ENCODE measurements at regions not wholly inside any gene's neighbourhood (a gene's known extent, or its start where the extent isn't known, plus 50 kb on each side); places are given as distances from the start of the nearest gene placed in this dataset.

GRCh38 chr17:36742267-36743000, 141.1 kb downstream of the MRM1 start:
- no peak overlapping the region for H2AK5ac ChIP-seq (ENCODE audit: low read length, severe bottlenecking)
- H3K4ac ChIP-seq (ENCODE audit: low read depth in 1 of 2, low read length in 2 of 2): no peak overlapping the region

GRCh38 chr17:36743130-36743529, 141.7 kb downstream of the MRM1 start:
- no peak overlapping the region for H4K8ac ChIP-seq (ENCODE audit: low read length)
- H2AFZ ChIP-seq (ENCODE audit: low read depth, low read length): no peak overlapping the region
- DNase-seq: no peak
- H2BK12ac ChIP-seq (ENCODE audit: low read length in 2 of 2): no peak overlapping the region
- no peak overlapping the region for H4K91ac ChIP-seq (ENCODE audit: low read length)
- no peak overlapping the region for H2BK15ac ChIP-seq (ENCODE audit: low read depth, poor library complexity, severe bottlenecking)
- H2BK120ac ChIP-seq (ENCODE audit: low read depth, low read length): no peak overlapping the region
- no peak overlapping the region for H3K4ac ChIP-seq (ENCODE audit: low read depth in 1 of 2, low read length in 2 of 2)
- H3K4me3 ChIP-seq (ENCODE audit: insufficient read depth in 1 of 2, low read depth in 1 of 2, low read length in 2 of 2): no peak overlapping the region
- no peaks in the 10 kb centered on the region for H3K79me1 ChIP-seq (replicated peaks; ENCODE audit: low read length, poor library complexity, severe bottlenecking)
- no peak overlapping the region for H3K14ac ChIP-seq (ENCODE audit: low read length in 2 of 2)
- H3K4me1 ChIP-seq (ENCODE audit: control insufficient read depth, insufficient read depth, low read depth, low read length): peaks cover 1% of the 10 kb centered on the region
- no peak overlapping the region for H2BK5ac ChIP-seq (ENCODE audit: low read depth, low read length, poor library complexity, severe bottlenecking)
- H3K4me2 ChIP-seq (ENCODE audit: low read length, poor library complexity, severe bottlenecking): no peak overlapping the region
- H3K9ac ChIP-seq (ENCODE audit: low read length): no peak overlapping the region
- H3K9me3 ChIP-seq (ENCODE audit: control insufficient read depth, low read length): peaks cover 7% of the 10 kb centered on the region
- H2AK5ac ChIP-seq (ENCODE audit: low read length, severe bottlenecking): no peak overlapping the region
- WGBS: 90% methylated on average over 7 of the region's 7 CpGs
- H3K18ac ChIP-seq (ENCODE audit: low read depth in 1 of 2, low read length in 2 of 2): no peak overlapping the region
- H3K27ac ChIP-seq (ENCODE audit: low read length, poor library complexity, severe bottlenecking): no peak overlapping the region
- peaks cover 36 to 53% of the 10 kb centered on the region in 2 experiments for H3K27me3 ChIP-seq (ENCODE audit: control insufficient read depth in 1 of 2, insufficient read depth in 1 of 2, low read length in 2 of 2)
- no peak overlapping the region for H3K23ac ChIP-seq (ENCODE audit: low read length in 2 of 2)
- no peaks in the 10 kb centered on the region for H3K36me3 ChIP-seq (ENCODE audit: control insufficient read depth in 1 of 2, insufficient read depth in 2 of 2, low read depth in 1 of 2, low read length in 2 of 2)

More at GRCh38 chr17:36742267-36743000, 141.1 kb downstream of the MRM1 start:
- H3K79me1 ChIP-seq (replicated peaks; ENCODE audit: low read length, poor library complexity, severe bottlenecking): no peaks in the 10 kb centered on the region
- no peak overlapping the region for H2BK15ac ChIP-seq (ENCODE audit: low read depth, poor library complexity, severe bottlenecking)
- no peak overlapping the region for H3K14ac ChIP-seq (ENCODE audit: low read length in 2 of 2)
- 63% methylated on average over 18 of the region's 18 CpGs for WGBS
- no peak overlapping the region for H3K4me3 ChIP-seq (ENCODE audit: insufficient read depth in 1 of 2, low read depth in 1 of 2, low read length in 2 of 2)
- H3K4me2 ChIP-seq (ENCODE audit: low read length, poor library complexity, severe bottlenecking): no peak overlapping the region
- H3K9me3 ChIP-seq (ENCODE audit: control insufficient read depth, low read length): peaks cover 7% of the 10 kb centered on the region
- no peak for DNase-seq
- H2BK12ac ChIP-seq (ENCODE audit: low read length in 2 of 2): no peak overlapping the region
- H3K36me3 ChIP-seq (ENCODE audit: control insufficient read depth in 1 of 2, insufficient read depth in 2 of 2, low read depth in 1 of 2, low read length in 2 of 2): no peaks in the 10 kb centered on the region
- H3K4me1 ChIP-seq (ENCODE audit: control insufficient read depth, insufficient read depth, low read depth, low read length): peaks cover 1% of the 10 kb centered on the region
- no peak overlapping the region for H2BK5ac ChIP-seq (ENCODE audit: low read depth, low read length, poor library complexity, severe bottlenecking)
- no peak overlapping the region for H2BK120ac ChIP-seq (ENCODE audit: low read depth, low read length)
- no peak overlapping the region for H3K23ac ChIP-seq (ENCODE audit: low read length in 2 of 2)
- H3K18ac ChIP-seq (ENCODE audit: low read depth in 1 of 2, low read length in 2 of 2): no peak overlapping the region
- H4K91ac ChIP-seq (ENCODE audit: low read length): no peak overlapping the region
- no peak overlapping the region for H3K9ac ChIP-seq (ENCODE audit: low read length)
- H2AFZ ChIP-seq (ENCODE audit: low read depth, low read length): no peak overlapping the region
- H4K8ac ChIP-seq (ENCODE audit: low read length): no peak overlapping the region
- peaks cover 40 to 51% of the 10 kb centered on the region in 2 experiments for H3K27me3 ChIP-seq (ENCODE audit: control insufficient read depth in 1 of 2, insufficient read depth in 1 of 2, low read length in 2 of 2)
- no peak overlapping the region for H3K27ac ChIP-seq (ENCODE audit: low read length, poor library complexity, severe bottlenecking)

- H3K4me3 ChIP-seq (ENCODE audit: insufficient read depth in 1 of 2, low read depth in 1 of 2, low read length in 2 of 2): no peak overlapping the region
- no peak overlapping the region for H3K23ac ChIP-seq (ENCODE audit: low read length in 2 of 2)
- H3K18ac ChIP-seq (ENCODE audit: low read depth in 1 of 2, low read length in 2 of 2): no peak overlapping the region
- no peak overlapping the region for H3K14ac ChIP-seq (ENCODE audit: low read length in 2 of 2)
- no peak overlapping the region for H2AK5ac ChIP-seq (ENCODE audit: low read length, severe bottlenecking)
- no peak overlapping the region for H3K9ac ChIP-seq (ENCODE audit: low read length)
- no peak overlapping the region for H4K91ac ChIP-seq (ENCODE audit: low read length)
- H2AFZ ChIP-seq (ENCODE audit: low read depth, low read length): no peak overlapping the region
- no peak overlapping the region for H4K8ac ChIP-seq (ENCODE audit: low read length)
- H2BK120ac ChIP-seq (ENCODE audit: low read depth, low read length): no peak overlapping the region
- peaks cover 1% of the 10 kb centered on the region for H3K4me1 ChIP-seq (ENCODE audit: control insufficient read depth, insufficient read depth, low read depth, low read length)
- H3K9me3 ChIP-seq (ENCODE audit: control insufficient read depth, low read length): peaks cover 7% of the 10 kb centered on the region
- no peak overlapping the region for H3K4me2 ChIP-seq (ENCODE audit: low read length, poor library complexity, severe bottlenecking)
- H3K4ac ChIP-seq (ENCODE audit: low read depth in 1 of 2, low read length in 2 of 2): no peak overlapping the region
- no peak overlapping the region for H2BK5ac ChIP-seq (ENCODE audit: low read depth, low read length, poor library complexity, severe bottlenecking)
- 92% methylated on average over 18 of the region's 18 CpGs for WGBS
- no peak overlapping the region for H3K27ac ChIP-seq (ENCODE audit: low read length, poor library complexity, severe bottlenecking)
- H3K36me3 ChIP-seq (ENCODE audit: control insufficient read depth in 1 of 2, insufficient read depth in 2 of 2, low read depth in 1 of 2, low read length in 2 of 2): no peaks in the 10 kb centered on the region
- no peak for DNase-seq
- H3K79me1 ChIP-seq (replicated peaks; ENCODE audit: low read length, poor library complexity, severe bottlenecking): no peaks in the 10 kb centered on the region
- peaks cover 41 to 63% of the 10 kb centered on the region in 2 experiments for H3K27me3 ChIP-seq (ENCODE audit: control insufficient read depth in 1 of 2, insufficient read depth in 1 of 2, low read length in 2 of 2)
- no peak overlapping the region for H2BK12ac ChIP-seq (ENCODE audit: low read length in 2 of 2)
- H2BK15ac ChIP-seq (ENCODE audit: low read depth, poor library complexity, severe bottlenecking): no peak overlapping the region
Observed at GRCh38 chr17:36746381-36747053, 145.1 kb downstream of the MRM1 start.

- H3K9ac ChIP-seq (ENCODE audit: low read length): no peak overlapping the region
- H4K8ac ChIP-seq (ENCODE audit: low read length): no peak overlapping the region
- DNase-seq: no peak
- no peak overlapping the region for H4K91ac ChIP-seq (ENCODE audit: low read length)
- H3K27me3 ChIP-seq (ENCODE audit: control insufficient read depth in 1 of 2, insufficient read depth in 1 of 2, low read length in 2 of 2): peaks cover 47 to 71% of the 10 kb centered on the region in 2 experiments
- H3K4me3 ChIP-seq (ENCODE audit: insufficient read depth in 1 of 2, low read depth in 1 of 2, low read length in 2 of 2): no peak overlapping the region
- H2BK12ac ChIP-seq (ENCODE audit: low read length in 2 of 2): no peak overlapping the region
- peaks cover 7% of the 10 kb centered on the region for H3K9me3 ChIP-seq (ENCODE audit: control insufficient read depth, low read length)
- peaks cover 1% of the 10 kb centered on the region for H3K4me1 ChIP-seq (ENCODE audit: control insufficient read depth, insufficient read depth, low read depth, low read length)
- no peak overlapping the region for H3K18ac ChIP-seq (ENCODE audit: low read depth in 1 of 2, low read length in 2 of 2)
- no peak overlapping the region for H3K4ac ChIP-seq (ENCODE audit: low read depth in 1 of 2, low read length in 2 of 2)
- H2AFZ ChIP-seq (ENCODE audit: low read depth, low read length): no peak overlapping the region
- no peak overlapping the region for H2AK5ac ChIP-seq (ENCODE audit: low read length, severe bottlenecking)
- WGBS: 93% methylated on average over 12 of the region's 12 CpGs
- no peak overlapping the region for H2BK5ac ChIP-seq (ENCODE audit: low read depth, low read length, poor library complexity, severe bottlenecking)
- H3K23ac ChIP-seq (ENCODE audit: low read length in 2 of 2): no peak overlapping the region
- no peaks in the 10 kb centered on the region for H3K36me3 ChIP-seq (ENCODE audit: control insufficient read depth in 1 of 2, insufficient read depth in 2 of 2, low read depth in 1 of 2, low read length in 2 of 2)
- H2BK15ac ChIP-seq (ENCODE audit: low read depth, poor library complexity, severe bottlenecking): no peak overlapping the region
- no peak overlapping the region for H2BK120ac ChIP-seq (ENCODE audit: low read depth, low read length)
- no peak overlapping the region for H3K14ac ChIP-seq (ENCODE audit: low read length in 2 of 2)
- H3K79me1 ChIP-seq (replicated peaks; ENCODE audit: low read length, poor library complexity, severe bottlenecking): no peaks in the 10 kb centered on the region
- H3K4me2 ChIP-seq (ENCODE audit: low read length, poor library complexity, severe bottlenecking): no peak overlapping the region
- H3K27ac ChIP-seq (ENCODE audit: low read length, poor library complexity, severe bottlenecking): no peak overlapping the region
Observed at GRCh38 chr17:36747861-36748260, 146.5 kb downstream of the MRM1 start.
